ENCODE measurements at regions not wholly inside any gene's neighbourhood (a gene's known extent, or its start where the extent isn't known, plus 50 kb on each side); places are given as distances from the start of the nearest gene placed in this dataset.

DNA sequence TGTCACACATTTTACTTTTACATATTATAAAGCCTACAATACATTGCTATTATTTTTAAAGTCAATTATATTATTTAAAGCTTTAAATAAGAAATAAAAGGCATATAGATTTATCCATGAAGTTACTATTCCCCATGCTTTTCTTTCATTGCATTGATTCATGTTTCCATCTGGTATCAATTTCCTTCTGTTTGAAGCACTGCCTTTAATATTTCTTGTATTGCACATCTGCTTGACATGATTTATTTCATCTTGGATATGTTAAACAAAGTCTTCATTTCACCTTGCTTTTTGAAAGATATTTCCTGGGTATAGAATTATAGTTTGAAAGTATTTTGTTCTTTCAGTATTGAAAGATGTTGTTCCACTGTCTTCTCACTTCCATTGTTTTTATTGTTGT lies 174.3 kb upstream of the MBNL1 start:
- H3K27ac ChIP-seq = no peak overlapping the region
- DNase-seq (ENCODE audit: low read depth, low spot score) = no peak

DNA sequence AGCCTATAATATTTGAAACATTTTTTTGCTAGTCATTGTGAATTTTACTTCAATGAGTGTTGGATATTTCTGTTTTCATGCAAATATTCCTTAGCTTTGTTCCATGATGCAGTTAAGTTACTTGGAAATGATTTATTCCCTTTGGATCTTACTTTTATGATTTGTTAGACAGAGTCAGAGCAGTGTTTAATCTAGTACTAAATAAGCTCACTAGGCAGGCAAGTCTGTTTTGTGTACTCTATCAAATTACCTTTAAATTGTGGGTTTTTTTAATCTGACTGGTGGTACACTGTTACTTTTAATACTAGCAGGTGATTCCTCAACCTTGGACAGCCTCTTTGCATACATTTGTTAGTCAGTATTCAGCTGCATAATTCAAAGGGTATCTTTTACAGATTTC lies 173.3 kb upstream of the MBNL1 start:
- no peak for DNase-seq (ENCODE audit: low read depth, low spot score)

DNA sequence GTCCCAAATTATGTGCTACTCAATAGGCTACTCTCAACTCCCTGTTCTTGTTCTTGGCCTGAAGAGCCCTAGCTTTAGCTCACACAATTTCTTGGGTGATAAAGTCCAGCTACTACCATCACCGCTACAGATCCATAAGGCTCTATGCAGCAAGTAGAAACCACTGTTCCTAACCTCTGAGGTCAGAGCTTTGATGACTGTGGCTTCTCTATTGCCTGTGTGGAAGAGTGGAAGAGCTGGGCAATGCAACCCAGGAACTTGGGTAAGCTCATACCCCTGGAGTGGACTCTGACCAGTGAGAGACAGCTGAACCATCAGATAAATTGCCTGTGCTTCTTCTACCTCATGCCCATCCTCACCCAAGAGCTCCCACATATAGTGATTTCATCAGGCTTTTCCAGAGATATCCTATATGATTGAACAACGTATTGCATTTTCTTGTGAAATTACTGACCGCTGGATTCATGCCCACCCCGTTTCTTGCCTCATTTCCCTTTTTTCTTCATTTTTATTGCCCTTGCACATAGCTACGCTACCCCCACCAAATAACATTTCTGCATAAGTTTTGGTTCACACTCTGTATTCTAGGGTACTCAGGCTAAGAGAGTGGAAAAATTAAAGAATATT lies 172.3 kb upstream of the MBNL1 start:
- no peak for DNase-seq (ENCODE audit: low read depth, low spot score)
- no peak overlapping the region for H3K27ac ChIP-seq

More for the DNA sequence above, 173.3 kb upstream of the MBNL1 start:
- no peak overlapping the region for H3K27ac ChIP-seq

DNA sequence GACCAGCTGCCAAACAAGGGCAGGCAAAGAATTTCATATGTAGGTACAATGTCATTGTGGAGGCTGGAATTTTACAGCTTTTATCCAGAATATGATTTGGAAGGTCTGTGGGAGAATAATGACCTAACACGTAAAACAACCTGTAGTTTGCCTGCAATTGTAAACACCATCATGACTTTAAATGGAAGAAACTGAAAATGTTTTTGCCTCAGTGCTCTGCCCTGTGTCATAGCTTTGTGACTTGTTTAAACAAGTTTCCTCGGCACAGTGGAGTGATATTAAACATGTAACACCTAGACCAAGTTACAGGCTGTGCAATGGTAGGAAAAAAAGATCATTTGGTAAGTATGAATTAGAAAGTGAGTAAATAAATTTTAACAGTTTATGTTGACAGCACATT lies 171.6 kb upstream of the MBNL1 start:
- peak overlapping the region; percentile 21 for H3K27ac ChIP-seq
- no peak for DNase-seq (ENCODE audit: low read depth, low spot score)

DNA sequence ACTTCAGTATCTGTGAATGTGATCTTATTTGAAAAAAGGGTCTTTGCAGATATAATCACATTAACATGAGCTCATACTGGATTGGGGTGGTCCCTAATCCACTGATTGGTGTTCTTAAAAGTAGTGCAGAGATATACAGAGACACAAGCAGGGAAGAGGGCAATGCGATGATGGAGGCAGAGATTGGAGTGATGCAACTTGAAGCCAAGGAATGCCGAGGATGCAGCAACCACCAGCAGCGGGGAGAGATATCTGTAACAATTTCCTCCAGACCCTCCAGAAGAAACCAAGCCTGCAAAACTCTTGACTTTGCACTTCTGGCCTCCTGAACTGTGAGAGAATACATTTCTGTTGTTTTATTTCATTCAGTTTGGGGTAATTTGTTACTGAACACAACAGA lies 171.0 kb upstream of the MBNL1 start:
- peak overlapping the region; percentile 21 for H3K27ac ChIP-seq
- no peak for DNase-seq (ENCODE audit: low read depth, low spot score)

DNA sequence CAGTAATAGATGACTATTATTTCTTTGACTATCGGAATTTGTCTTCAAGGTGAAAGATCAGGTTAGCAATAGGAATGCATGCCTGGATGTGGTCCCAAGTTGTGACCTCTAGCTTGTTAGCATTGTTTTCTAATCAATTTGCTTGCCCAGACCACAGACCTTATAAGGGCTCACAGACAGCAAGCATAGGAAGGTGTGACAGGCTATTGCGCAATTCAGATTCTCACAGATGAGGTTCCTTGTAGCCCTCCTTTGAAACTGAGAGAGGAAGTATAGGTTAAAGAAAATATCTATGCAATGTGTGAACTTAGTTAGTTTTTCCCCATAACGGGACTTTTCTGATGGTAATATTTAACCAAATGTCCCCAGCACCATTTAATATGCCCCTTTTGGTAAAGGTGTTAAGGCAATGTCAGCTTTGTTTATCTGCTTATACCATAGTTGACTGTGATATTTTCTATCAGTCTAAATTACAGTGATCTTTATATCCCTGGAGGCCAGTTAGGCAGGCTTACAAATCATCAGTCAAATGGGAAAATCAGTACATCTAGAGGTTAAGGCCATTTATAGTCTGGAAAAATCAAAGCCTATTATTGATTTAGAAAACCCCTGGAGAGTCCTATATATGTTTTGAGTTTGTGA lies 168.1 kb upstream of the MBNL1 start:
- DNase-seq (ENCODE audit: low read depth, low spot score) = no peak

DNA sequence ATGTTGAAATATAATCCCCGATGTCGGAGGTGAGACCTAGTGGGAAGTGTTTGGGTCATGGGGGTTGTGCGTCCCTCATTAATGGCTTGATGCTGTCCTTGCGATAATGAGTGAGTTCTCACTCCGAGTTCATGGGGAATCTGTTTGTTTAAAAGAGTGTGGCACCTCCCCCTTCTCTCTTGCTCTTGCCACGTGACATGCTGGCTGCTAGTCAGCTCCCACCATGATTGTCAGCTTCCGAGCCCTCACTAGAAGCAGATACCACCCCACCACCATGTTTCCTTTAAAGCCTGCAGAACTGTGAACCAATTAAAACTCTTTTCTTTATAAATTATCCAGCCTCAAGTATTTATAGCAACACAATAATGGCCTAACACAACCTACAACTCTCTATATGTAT lies 166.3 kb upstream of the MBNL1 start:
- no peak overlapping the region for H3K27ac ChIP-seq
- no peak for DNase-seq (ENCODE audit: low read depth, low spot score)

More for the DNA sequence above, 168.1 kb upstream of the MBNL1 start:
- H3K27ac ChIP-seq = no peak overlapping the region

DNA sequence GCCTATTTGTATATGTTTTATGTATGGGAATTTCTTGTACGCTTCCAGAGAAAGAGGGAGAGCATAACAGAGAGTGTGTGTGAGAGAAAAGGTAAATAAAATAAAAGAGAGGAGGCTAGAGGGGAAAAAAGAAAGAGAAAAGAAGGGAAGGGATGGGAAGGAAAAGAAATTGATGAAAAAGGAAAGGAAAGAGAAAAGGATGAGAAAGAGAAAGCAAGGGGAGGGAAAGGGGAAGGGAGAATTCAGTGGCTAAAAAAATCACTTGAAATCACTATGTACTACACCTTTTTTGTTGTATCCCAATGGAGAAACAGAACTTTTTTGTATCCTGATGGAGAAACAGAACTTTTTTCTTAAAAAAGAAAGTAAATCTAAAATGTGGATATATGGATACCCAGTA lies 165.5 kb upstream of the MBNL1 start:
- no peak overlapping the region for H3K27ac ChIP-seq
- no peak for DNase-seq (ENCODE audit: low read depth, low spot score)

DNA sequence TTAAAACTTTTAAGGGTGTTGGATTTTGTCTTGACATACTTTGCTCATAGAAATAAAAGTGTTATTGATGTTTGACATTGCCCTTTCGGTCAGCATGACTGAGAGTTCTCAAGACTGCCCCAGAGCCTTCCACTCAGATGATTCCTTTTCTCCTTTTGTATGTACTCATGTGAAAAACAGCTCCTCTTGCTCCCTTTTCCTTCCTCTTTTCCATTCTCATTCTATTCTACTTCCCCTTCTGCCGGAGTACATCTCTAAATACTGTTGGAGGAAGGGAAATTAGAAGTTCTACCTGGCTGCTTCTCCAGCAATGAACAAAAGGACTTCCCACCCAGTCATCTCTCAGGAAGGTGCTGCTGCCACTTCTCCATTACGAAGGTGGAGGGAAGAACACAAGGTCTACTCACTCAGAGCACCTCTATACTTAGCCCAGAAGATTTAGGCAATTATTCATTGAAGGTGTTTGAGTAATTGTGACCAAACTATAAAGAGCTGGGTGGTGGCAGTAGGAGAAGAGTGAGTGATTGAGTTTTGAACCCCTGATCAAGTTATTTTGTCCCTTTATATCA lies 163.8 kb upstream of the MBNL1 start:
- H3K27ac ChIP-seq = no peak overlapping the region
- no peak for DNase-seq (ENCODE audit: low read depth, low spot score)

DNA sequence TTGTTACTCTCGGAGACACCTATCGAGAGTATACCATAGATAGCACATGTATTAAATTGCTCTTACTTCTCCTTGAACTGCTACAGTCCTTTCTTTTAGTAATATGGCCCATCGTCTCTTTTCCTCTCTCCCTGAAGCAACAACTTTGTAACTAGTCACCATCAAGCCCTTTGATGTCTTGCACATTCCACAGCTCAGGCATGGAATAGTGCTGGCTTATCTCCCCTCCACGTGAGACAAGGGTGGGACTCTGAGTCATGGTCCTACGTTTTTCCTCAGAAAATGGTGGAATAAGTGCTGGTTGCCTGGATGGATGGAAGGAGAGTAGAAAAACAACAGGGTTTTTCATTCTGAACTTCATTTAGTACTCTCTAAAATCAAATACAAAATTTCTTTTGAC lies 163.3 kb upstream of the MBNL1 start:
- H3K27ac ChIP-seq = no peak overlapping the region
- DNase-seq (ENCODE audit: low read depth, low spot score) = no peak

DNA sequence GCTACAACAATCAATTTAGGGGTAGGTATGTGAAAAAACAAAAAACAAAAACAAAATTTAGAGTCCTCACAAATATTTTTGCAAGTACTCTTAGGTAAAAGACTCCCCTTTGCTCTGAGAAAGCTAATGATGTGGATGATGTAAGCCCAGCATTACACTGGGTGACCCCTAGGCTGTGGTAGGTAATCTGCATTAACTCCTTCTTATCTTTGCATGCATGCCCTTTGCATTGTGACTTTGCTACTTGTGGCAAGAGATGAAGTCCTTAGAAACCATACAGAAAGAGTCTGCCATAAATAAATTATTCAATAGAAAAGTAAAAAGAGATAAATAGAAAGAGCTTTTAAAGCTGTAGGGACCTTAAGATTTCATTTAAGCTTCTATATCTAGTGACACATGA lies 159.7 kb upstream of the MBNL1 start:
- no peak overlapping the region for H3K27ac ChIP-seq
- DNase-seq (ENCODE audit: low read depth, low spot score) = no peak

DNA sequence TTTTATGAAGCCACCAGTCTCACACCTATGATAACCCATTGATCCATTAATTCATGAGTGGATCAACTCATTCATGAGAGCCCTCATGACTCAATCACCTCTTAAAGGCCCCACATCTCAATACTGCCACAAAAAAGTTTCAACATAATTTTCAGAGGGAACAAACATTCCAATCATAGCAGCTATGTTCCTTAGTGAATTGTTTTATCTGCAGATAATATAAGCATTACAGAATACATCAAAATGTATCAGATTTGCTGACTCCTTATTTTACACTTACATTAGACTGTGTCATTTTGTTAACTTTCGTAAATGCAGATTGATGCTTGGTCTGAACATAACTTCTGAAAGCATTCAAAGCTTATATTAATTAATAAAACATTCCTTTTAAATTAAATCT lies 155.3 kb upstream of the MBNL1 start:
- no peak overlapping the region for H3K27ac ChIP-seq
- DNase-seq (ENCODE audit: low read depth, low spot score) = no peak

DNA sequence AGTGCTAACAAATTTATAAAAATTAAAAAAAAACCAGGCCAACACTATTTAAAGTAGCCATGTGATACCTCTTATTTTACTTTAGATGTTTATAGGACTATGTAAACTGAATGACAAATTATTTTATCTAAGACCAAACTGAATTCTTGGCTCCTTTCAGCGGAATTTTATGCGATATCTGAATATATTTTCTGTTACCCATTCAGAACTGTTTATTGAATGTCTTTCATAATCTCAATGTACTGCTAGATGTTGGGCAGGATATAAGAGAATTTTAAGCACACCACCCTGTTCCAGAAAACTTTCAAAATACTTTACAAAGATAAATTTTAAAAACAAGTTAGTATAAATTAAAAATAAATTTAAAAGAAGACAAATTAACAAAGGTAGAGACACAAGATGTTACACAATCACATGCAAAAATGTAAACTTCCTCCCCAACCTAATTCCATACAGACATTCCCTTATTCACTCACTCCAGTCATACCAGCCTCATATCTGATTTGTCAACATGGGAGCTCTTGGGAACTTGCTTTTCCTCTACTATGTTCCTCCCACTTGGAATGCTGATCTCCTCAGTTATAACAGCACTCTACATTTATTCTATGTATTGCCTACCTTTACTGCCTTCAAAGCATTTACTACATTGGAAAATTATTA lies 154.6 kb upstream of the MBNL1 start:
- H3K27ac ChIP-seq = no peak overlapping the region
- DNase-seq (ENCODE audit: low read depth, low spot score) = no peak

DNA sequence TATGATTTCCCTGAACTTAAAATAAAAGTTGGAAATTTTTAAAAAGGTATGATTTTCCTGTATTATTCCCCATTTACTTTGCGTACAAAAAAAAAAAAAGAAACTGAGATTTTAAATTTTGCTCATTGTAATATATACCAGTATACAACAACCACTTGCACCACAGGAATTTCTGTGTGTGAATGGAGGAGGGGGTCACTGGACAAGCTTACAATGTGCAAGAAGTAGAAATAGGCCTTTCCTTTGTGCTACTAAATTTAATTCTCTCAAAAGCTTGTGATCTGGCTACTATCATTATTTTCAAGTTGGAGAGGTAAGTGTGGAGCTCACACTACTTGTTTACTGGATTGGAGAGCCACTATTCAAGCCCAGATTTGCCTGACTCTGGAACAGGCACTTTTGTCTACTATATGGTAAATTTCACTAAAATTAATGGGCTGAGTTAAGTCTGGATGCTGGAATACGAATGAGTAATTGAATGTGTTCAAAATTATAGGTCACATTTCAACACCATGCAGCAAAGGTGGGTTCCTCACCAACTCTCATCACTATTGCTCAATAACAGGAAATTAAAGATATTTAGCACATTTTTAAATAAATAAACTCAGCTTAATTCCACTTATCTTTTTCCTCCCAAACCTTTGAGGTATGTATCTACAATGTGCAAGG lies 148.0 kb upstream of the MBNL1 start:
- peak overlapping the region; percentile 86 for H3K27ac ChIP-seq
- DNase-seq (ENCODE audit: low read depth, low spot score) = no peak

DNA sequence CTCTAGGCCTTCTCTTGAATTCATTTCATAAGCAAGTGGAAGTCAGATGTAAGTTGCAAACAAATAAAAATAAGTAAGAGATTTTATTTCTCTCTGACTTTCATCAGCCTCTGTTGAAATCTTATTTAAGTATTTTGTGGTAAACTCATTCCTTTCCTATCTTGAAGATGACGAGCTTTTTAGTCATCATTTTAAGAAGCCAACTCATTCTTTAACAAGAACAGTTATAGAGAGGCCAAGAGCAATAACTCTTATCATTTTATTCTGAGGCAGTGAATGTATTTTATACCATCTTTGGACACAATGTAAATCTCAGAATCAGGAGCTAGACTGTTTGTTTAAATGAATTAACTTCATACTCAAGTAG lies 147.5 kb upstream of the MBNL1 start:
- DNase-seq (ENCODE audit: low read depth, low spot score) = peak; percentile 26
- peak overlapping the region; percentile 86 for H3K27ac ChIP-seq

DNA sequence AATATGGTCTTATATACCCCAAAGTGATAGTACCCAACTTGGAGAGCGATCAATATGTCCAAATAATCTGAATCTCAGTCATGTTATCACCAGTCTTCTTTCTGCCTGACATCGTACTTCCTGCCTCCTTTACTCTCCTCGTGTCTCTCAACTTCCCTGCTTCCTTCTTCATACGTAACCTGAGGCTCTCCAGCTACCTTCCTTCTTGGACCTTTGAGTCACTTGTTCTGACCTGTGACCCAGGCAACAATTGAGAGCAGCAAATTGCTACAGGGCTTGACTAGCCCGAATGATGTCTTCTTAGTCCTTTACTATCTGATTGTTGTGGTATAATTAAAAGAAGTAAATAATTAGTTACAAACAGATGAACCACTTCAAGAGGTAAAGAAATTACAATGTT lies 145.9 kb upstream of the MBNL1 start:
- no peak for DNase-seq (ENCODE audit: low read depth, low spot score)
- H3K27ac ChIP-seq = no peak overlapping the region

DNA sequence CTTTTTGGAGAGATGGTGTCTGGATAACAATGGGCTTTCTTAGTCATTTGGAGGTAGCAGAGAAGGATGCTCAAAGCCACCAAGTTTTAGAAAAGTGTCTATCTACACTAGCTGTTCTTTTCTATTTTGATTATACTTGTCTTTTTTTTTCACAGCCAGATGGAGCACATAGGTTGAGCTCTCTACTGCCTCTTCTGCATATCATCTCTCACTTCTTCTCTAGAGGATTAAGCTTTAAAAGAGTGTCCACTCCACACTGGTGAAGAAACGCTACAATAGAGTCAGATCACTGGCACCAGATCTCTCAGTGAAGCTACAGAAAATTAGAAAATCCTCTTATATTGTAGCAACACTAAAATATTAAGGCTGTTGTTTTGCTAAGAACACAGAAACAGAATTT lies 145.3 kb upstream of the MBNL1 start:
- H3K27ac ChIP-seq = no peak overlapping the region
- no peak for DNase-seq (ENCODE audit: low read depth, low spot score)

DNA sequence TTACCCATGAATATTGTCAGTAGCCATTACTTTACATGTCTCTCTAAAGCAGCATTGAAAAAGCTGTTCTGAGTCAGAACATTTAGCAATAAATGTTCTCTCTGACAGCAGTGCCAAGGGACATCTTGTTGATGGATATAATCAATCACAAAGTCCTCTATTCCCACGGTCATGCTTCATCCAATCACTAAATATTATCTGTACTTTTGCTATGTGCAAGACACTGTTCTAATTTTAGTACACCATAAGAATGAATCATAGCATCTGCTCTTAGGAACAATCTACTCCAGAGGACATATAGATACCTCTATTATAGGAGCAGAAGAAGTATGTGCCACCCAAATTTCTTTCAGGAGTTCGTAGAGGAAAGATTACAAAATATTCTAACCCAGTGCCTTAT lies 142.5 kb upstream of the MBNL1 start:
- no peak for DNase-seq (ENCODE audit: low read depth, low spot score)
- H3K27ac ChIP-seq = no peak overlapping the region

DNA sequence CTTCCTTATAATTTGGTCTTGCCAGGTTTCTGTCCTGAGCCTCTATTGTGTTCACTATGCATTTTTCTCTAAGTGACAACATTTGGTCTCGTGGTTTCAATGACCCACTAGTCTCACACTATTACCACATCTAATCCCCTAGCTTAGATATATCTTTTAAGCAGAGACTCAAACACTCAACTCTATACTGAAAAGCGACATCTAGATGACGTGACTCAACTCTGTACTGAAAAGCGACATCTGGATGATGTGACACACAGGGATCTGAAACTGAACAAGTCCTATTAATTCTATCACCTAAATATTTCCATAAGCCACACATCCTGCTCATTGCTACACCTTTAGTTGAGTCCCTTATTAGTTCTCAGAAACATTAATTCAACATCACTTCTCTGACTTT lies 141.7 kb upstream of the MBNL1 start:
- H3K27ac ChIP-seq = no peak overlapping the region
- DNase-seq (ENCODE audit: low read depth, low spot score) = no peak

DNA sequence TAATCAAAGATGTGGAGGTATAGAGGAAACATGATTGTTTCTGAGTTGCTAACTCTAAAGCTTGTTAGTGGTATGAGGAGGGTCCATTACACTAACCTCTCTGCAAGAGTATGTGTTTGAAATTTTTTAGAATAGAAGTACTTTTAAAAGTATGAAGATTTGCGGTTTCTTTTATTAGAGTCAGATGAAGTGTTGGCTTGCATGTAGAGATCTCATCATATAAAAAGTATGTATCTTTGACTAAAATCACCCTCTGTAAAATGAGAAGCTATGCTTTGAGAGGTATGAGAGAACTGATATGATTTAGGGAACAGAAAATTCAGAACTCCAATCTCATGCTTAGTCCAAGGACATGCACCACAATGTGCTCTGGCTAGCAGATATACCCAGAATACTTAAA lies 140.4 kb upstream of the MBNL1 start:
- DNase-seq (ENCODE audit: low read depth, low spot score) = no peak
- no peak overlapping the region for H3K27ac ChIP-seq

DNA sequence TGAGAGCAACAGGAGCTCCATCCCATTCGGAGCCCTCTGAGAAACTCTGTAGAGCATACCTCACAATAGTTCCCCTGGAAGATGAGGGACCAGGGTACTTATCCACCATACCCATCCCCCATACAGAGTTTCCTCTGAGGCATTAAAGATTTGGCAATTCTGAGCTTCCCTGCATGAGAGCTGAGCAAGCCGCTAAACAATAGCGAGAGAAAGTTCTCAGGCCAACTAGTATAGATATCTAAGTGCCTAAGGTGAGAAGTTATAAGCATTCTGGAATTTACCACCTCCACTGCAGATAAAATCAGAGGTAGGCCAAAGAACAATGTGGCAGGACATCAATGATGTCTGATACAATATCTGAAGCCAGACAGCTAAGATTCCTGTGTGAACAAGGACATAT lies 129.1 kb upstream of the MBNL1 start:
- H3K27ac ChIP-seq = no peak overlapping the region
- no peak for DNase-seq (ENCODE audit: low read depth, low spot score)

All from epithelial cell of prostate (primary cell).